GM12875 (cell line): ENCODE measurements at regions not wholly inside any gene's neighbourhood (a gene's known extent, or its start where the extent isn't known, plus 50 kb on each side); places are given as distances from the start of the nearest gene placed in this dataset.

Experiments used
- H3K4me3 ChIP-seq: one replicate; pipeline ENCODE4 v1.5.1; 2011; ENCODE audit warnings: low read depth, low read length, control low read depth
- TF ChIP-seq, protein P1 (sequence below): IDR thresholded peaks from 2 replicates; pipeline ENCODE4 v1.5.1; 2011; ENCODE audit warnings: low read depth, mild to moderate bottlenecking, control low read depth, inconsistent platforms, low read length, moderate library complexity, borderline replicate concordance; ENCODE audit not compliant: insufficient read depth

DNA sequence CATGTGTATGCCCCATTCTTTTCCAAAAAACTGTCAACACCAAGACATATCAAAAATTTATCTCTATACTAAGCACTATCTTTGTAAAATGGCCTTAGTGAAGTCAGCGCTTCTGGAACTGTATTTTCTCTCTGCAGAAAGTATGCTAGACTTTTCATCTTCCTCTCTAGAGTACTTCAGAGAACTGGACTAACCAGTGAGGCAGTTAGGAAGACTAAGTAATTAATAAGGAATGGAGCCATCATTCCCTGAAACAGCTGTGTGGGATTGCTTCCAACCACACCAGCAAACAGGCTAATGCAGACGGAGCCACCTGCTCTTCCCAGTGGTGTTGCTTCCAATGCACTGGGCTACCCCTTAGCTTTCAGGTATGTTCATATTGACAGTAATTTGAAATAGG lies 169.1 kb upstream of the FUT9 start:
- TF ChIP-seq, protein P1, sequence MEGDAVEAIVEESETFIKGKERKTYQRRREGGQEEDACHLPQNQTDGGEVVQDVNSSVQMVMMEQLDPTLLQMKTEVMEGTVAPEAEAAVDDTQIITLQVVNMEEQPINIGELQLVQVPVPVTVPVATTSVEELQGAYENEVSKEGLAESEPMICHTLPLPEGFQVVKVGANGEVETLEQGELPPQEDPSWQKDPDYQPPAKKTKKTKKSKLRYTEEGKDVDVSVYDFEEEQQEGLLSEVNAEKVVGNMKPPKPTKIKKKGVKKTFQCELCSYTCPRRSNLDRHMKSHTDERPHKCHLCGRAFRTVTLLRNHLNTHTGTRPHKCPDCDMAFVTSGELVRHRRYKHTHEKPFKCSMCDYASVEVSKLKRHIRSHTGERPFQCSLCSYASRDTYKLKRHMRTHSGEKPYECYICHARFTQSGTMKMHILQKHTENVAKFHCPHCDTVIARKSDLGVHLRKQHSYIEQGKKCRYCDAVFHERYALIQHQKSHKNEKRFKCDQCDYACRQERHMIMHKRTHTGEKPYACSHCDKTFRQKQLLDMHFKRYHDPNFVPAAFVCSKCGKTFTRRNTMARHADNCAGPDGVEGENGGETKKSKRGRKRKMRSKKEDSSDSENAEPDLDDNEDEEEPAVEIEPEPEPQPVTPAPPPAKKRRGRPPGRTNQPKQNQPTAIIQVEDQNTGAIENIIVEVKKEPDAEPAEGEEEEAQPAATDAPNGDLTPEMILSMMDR: no peak
- H3K4me3 ChIP-seq: no peak overlapping the region

DNA sequence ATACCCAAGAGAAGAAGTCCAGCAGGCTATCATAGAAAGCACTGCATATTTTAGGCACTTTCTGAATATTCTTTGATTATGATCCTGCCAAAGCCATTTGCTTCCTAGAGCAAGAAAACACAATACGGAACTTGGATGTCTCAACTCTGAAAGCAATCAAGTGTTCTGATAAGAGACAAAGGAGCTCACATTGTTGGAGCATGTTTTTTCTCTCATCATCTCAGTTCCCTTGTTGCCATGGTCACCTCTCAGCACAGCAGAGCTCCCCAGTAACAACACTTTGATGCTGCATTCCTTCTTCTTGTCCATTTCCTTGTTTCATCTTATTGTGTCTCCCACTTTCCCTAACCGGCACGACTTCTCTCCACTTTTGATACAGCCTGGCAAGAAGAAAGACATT lies 168.7 kb upstream of the FUT9 start:
- H3K4me3 ChIP-seq: no peak overlapping the region
- TF ChIP-seq, protein P1: no peak

DNA sequence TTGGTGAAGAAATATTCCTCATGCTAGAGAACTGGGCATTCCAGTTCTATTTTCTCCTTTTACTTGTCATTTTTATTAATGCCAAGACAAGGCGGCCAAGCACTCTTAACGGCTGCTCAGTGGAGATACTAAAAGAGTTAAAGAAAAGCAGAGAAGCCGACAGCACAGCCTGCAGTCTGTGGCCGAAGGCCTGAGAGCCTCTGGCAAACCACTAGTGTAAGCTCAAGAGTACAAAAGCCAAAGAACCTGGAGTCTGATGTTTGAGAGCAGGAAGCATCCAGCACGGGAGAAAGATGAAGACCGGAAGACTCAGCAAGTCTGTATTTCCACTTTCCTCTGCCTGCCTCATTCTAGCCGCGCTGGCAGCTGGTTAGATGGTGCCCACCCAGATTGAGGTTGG lies 167.1 kb upstream of the FUT9 start:
- TF ChIP-seq, protein P1: no peak
- no peak overlapping the region for H3K4me3 ChIP-seq

DNA sequence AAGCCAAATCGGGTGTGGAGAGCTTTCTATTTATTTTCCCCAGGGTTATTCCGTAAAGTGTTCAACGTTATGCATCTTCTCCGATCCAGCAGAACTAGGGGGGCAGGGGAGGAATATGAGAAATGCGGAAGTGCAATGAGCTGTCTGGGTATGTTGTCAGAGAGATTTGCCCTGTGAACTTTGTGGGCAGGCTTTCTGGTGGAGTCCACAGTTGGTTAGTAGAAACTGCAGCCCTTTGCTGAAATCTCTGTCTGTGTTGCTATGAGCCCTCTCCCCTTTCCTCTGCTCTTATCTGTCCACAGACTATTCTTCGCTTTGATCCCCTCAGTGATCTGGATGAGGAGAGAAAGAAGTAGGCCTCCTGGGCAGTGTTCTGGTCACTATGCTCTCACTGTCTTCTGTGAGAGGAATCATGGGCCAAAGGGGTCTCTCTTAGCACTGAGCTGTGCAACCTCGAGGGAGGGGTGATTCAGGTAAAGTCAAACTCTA lies 158.9 kb upstream of the FUT9 start:
- TF ChIP-seq, protein P1: no peak
- no peak overlapping the region for H3K4me3 ChIP-seq

DNA sequence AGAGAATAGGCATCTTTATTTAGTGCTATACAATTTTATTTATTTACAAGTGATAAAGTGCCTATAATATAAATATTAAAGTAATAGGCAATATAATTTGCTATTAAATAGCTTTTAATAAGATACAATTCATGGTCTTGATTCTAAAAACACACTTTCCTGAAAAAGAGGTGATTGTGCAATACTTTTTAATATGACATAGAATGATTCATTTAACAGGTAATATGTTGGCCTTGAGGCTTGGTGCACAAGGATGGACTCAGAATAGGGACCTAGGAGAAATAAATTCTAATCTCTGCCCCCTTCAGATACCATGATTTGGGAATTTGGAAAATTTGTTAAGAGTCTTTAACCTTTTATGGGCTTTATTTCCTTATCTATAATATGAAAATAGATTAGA lies 149.9 kb upstream of the FUT9 start:
- H3K4me3 ChIP-seq: no peak overlapping the region
- TF ChIP-seq, protein P1: no peak

DNA sequence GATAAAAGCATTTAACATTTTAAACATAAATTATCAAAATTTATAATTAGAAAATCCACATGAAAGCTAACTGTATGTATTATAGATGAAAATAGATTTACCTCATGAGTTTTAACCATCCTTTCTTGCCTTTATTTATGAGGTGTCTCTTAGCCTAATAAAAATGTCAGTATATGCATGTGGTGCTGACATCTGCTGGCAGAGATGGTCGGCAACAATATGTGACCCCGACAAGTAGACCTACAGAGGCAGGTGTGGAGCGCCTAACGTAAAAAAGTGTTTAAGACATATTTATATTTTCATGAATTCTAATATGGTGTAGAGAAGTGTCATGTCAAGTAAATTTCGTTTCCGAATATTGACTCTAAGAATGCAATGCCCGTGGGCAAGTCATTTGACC lies 149.0 kb upstream of the FUT9 start:
- TF ChIP-seq, protein P1: peak; percentile 33; the same call in 1 of the 2 replicates
- H3K4me3 ChIP-seq: no peak overlapping the region

DNA sequence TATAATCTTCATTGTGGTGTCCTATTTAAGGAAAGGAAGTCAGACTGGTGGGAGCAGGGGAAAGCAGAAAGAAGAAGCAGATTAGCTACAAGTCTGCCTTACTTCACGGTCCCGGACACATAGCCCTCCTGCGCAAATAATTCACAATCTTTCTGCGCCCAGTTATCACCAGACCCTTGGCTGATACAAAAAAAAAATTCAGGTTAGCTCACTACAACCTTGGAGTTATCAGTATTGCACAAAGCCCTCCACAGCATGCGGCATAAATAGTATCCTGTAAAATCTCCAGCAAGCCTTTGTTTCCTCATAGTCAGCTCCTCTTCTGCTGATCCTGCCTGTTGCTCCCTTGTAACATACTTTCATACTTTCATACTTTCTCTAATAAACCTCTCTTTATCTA lies 148.6 kb upstream of the FUT9 start:
- no peak overlapping the region for H3K4me3 ChIP-seq
- TF ChIP-seq, protein P1: no peak
